ENCODE measurements at regions not wholly inside any gene's neighbourhood (a gene's known extent, or its start where the extent isn't known, plus 50 kb on each side); places are given as distances from the start of the nearest gene placed in this dataset.
"Not testable (repeated sequence)": the region's sequence is repeated elsewhere in the genome, so short reads cannot be mapped to it uniquely, and the experiment has no call there.

DNA sequence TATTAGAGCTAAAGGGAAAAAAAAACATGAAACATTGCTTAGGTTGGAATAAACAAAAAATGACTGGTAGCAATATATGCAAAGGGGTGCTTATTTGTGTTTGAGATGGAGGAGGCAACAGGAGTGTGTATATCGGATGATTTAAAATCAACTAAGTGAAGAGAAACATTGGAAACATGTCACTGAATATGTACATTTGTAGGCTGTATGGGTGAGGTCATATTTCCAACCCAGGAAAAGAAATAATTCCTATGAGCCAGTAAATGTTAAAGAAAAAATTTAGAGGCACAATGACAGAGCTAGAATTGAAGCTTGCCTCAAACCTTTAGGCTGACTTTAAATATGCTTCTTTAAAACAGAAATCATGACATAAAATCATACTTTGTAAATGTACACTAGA is 709.0 kb upstream of the SEMA3D start:
- 84 to 100% methylated on average over 1 of the region's 1 CpG for WGBS, 2 donors
- no peak for DNase-seq (ENCODE audit: low spot score in 2 of 2)
- H3K4me3 ChIP-seq (ENCODE audit: low read depth, poor library complexity, severe bottlenecking): no peak overlapping the region
- TF ChIP-seq POLR2A (IDR thresholded peaks at IDR 0.05): no peak
- TF ChIP-seq, protein P1, sequence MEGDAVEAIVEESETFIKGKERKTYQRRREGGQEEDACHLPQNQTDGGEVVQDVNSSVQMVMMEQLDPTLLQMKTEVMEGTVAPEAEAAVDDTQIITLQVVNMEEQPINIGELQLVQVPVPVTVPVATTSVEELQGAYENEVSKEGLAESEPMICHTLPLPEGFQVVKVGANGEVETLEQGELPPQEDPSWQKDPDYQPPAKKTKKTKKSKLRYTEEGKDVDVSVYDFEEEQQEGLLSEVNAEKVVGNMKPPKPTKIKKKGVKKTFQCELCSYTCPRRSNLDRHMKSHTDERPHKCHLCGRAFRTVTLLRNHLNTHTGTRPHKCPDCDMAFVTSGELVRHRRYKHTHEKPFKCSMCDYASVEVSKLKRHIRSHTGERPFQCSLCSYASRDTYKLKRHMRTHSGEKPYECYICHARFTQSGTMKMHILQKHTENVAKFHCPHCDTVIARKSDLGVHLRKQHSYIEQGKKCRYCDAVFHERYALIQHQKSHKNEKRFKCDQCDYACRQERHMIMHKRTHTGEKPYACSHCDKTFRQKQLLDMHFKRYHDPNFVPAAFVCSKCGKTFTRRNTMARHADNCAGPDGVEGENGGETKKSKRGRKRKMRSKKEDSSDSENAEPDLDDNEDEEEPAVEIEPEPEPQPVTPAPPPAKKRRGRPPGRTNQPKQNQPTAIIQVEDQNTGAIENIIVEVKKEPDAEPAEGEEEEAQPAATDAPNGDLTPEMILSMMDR (IDR thresholded peaks at IDR 0.05): no peak
- intact Hi-C loops (cut with DNase I; ENCODE audit: low total_unique reads): no loop called here

GRCh38 chr7:85891900-85892299 is 705.0 kb upstream of the SEMA3D start:
- DNase-seq (ENCODE audit: low spot score in 2 of 2); intact Hi-C loops (cut with DNase I; ENCODE audit: low total_unique reads); H3K4me3 ChIP-seq (ENCODE audit: low read depth, poor library complexity, severe bottlenecking): not testable (repeated sequence)
- WGBS, 2 donors: 86 to 92% methylated on average over 5 of the region's 5 CpGs

GRCh38 chr7:85890244-85890811 is 703.5 kb upstream of the SEMA3D start:
- intact Hi-C loops (cut with DNase I; ENCODE audit: low total_unique reads): no loop called here

GRCh38 chr7:85887133-85887532 is 700.3 kb upstream of the SEMA3D start:
- TF ChIP-seq, protein P1 (IDR thresholded peaks at IDR 0.05): no peak
- no peak for TF ChIP-seq POLR2A (IDR thresholded peaks at IDR 0.05)
- no peak overlapping the region for H3K4me3 ChIP-seq (ENCODE audit: low read depth, poor library complexity, severe bottlenecking)
- no peak for DNase-seq (ENCODE audit: low spot score in 2 of 2)
- intact Hi-C loops (cut with DNase I; ENCODE audit: low total_unique reads): no loop called here

More at GRCh38 chr7:85890244-85890811, 703.5 kb upstream of the SEMA3D start:
- no peak for DNase-seq (ENCODE audit: low spot score in 2 of 2)
- TF ChIP-seq, protein P1 (IDR thresholded peaks at IDR 0.05): no peak
- TF ChIP-seq POLR2A (IDR thresholded peaks at IDR 0.05): no peak
- H3K4me3 ChIP-seq (ENCODE audit: low read depth, poor library complexity, severe bottlenecking): no peak overlapping the region

DNA sequence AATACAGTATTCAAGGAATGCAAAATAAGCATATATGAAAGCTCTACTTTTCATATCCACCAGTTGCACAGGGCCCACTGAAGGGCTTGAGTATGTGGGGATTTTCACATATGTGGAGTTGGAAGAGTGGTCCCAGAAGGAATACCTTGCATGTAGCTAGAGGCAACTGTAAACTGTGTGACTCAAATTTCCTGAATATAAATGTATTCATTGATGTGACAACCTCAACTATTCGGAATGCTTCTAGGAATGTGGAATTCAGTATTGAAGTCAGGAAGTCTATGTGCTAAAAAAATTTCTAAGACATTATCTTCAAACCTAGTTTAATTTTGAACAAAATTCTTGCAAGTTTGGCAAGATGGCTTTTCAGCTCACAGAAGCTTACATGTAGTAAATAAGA is 695.5 kb upstream of the SEMA3D start:
- TF ChIP-seq, protein P1 (IDR thresholded peaks at IDR 0.05): no peak
- TF ChIP-seq POLR2A (IDR thresholded peaks at IDR 0.05): no peak
- intact Hi-C loops (cut with DNase I; ENCODE audit: low total_unique reads): no loop called here
- WGBS, 2 donors: 43 to 47% methylated on average over 1 of the region's 1 CpG
- no peak for DNase-seq (ENCODE audit: low spot score in 2 of 2)
- no peak overlapping the region for H3K4me3 ChIP-seq (ENCODE audit: low read depth, poor library complexity, severe bottlenecking)

DNA sequence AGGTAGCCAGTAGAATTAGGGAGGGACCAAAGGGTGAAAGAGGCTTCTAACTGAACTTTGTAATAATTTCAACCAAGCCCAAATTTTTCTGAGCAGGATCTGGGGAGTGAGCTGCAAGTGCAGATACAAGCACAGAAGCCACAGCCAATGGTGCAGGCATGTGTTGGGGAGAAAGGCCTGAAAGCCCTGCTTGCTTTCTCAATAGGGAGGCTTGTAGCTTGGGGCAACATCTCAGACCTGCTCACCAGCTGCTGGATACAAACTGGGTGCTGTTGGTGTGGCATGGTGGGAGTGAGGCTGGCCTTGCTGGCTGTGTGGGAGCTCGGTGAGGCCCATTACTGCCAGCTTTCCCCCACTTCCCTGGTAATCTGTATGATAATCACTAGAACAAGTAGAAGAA is 688.5 kb upstream of the SEMA3D start:
- WGBS, 2 donors: 74 to 80% methylated on average over 1 of the region's 1 CpG
- no peak overlapping the region for H3K4me3 ChIP-seq (ENCODE audit: low read depth, poor library complexity, severe bottlenecking)

More for the DNA sequence above, 688.5 kb upstream of the SEMA3D start:
- no peak for DNase-seq (ENCODE audit: low spot score in 2 of 2)
- TF ChIP-seq, protein P1 (IDR thresholded peaks at IDR 0.05): no peak
- TF ChIP-seq POLR2A (IDR thresholded peaks at IDR 0.05): no peak
- intact Hi-C loops (cut with DNase I; ENCODE audit: low total_unique reads): no loop called here

Measured in lower leg skin (tissue), 4 donors.